CD4-positive, alpha-beta T cell treated with Interferon gamma for 1 hour (primary cell): ENCODE measurements at regions not wholly inside any gene's neighbourhood (a gene's known extent, or its start where the extent isn't known, plus 50 kb on each side); places are given as distances from the start of the nearest gene placed in this dataset.
"Not testable (repeated sequence)": the region's sequence is repeated elsewhere in the genome, so short reads cannot be mapped to it uniquely, and the experiment has no call there.

Experiments
- DNase-seq: peaks from one replicate; pipeline ENCODE4 v3.0.0-alpha.2; 2020

DNA sequence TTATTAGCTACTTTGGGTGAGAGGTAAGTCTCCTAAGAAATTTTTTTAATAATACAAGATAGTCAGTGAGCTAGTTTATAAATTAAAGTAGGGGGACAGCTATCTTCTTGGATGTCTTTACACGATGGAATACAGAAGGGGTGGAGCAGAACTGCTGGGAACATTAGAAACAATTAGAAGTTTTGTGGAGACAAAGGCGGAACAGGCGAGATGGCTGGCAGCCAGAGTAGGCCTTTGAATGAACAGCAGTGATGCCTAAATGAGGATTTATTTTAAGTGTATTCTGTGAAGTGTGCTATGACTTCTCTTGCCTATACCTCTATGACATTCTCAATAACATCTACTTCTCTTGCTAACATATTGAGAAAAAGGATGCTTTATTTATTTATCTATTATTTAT, 1345.3 kb upstream of the SEL1L start:
- no peak for DNase-seq

DNA sequence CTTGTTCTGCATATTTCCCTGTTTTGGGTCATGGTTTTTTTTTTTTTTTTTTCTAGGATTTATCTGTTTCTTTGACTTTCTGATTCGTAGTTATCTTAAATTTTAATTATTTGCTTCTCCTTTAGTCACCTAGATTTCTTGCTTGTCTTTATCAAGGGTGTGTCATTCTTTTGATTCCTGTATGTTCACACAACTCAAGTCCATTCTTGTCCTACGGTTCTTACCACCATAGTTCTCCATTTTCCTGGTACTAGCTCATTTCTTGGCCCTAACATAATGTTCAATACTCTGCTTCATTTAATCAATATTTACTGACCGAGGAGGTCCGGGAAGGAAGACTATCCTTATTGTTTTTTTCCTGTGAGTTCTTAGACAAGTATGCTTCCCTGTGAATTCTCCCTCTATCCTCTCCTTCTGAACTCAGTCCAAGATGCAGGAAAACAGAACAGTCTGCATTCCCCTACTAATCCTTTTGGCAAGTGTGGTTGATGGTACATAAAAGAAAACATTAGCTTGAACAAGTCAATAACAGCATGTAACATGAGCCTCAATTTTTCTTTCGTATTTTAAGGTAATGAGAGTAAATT, 1346.4 kb upstream of the SEL1L start:
- no peak for DNase-seq

DNA sequence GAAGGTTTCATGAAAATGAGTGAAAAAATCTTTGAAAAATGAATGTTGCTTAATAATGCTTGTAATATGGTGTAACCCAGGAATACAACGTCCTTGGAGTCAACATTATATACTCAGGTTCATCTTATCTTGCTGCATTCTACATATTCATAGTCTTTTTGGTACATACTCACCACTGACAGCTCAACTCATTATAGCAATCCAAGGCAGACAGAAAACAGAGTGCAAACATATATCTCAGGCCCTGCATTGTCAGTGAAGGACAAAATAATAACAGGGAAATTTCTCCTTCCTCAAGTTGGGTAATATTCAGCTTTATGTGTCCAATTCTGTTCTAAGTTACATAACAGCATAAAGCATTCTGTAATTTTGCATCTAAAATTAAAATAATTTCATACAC, 1353.0 kb upstream of the SEL1L start:
- no peak for DNase-seq

DNA sequence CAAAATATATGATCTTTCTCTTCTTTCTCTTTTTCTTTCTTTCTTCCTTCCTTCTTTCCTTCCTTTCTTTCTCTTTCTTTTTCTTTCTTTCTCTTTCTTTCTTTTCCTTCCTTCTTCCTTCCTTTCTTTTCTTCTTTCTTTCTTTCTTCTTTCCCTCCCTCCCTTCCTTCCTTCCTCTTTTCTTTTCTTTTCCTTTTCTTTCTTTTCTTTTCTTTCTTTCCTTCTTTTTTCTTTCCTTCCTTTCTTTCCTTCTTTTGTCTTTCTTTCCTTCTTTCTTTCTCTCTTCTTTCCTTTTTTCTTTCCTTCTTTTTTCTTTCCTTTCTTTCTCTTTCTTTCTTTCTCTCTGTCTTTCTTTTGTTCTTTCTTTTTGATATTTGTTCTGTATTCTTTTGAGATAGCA, 1356.0 kb upstream of the SEL1L start:
- DNase-seq = no peak

DNA sequence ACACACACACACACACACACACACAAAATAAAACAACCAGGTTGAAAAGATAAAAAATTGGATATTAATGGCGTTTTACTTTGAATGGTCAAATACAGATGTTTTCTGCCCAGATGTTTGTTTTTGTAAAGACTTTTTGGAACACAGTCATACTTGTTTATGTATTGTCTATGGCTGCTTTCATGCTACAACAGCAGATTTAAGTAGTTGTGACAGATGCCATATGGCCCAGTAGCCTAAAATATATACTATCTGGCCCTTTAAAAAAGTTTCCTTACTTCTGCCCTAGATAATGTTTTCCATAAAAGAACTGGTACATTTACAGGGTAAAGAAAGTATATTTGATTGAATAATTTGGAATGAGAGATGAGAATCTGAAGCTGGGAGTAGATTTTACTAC, 1362.8 kb upstream of the SEL1L start:
- DNase-seq = no peak

DNA sequence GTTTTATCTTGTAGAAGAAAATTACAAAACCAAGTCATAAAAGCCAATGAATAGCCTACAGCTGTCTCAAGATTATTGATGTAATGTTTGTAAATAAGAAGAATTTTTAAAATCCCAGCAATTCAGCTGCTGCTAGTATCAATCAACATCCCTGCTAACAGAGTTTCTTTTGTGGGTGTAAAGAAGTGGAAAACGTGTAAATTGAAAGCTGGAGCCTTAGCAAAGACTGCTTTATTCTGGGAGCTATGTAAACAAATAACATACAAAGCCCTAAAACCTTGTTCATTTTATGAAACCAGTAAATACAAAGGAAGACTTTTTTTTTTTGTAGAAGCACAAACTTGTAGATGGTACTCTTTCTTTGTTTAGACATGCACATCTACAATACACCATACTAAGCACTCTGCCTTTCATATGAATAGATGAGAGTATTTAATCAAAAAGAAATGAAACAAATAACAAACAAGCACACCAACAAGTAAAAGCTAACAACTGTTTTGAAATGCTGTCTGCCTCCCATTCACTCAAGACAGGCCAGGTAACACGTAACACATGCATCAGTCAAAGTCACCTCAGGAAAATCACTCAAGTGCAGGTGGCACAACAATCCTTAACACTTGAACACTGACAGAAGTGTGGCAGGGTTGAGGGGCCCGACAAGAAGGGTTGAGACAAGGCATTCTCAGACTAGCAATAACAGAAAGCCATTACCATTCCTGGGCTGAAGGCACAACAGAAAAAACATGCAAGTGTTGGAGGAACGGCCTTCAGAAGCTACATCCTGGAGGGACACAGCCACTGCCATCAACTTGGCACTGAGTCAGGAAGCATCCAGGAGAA, 1364.0 kb upstream of the SEL1L start:
- no peak for DNase-seq

DNA sequence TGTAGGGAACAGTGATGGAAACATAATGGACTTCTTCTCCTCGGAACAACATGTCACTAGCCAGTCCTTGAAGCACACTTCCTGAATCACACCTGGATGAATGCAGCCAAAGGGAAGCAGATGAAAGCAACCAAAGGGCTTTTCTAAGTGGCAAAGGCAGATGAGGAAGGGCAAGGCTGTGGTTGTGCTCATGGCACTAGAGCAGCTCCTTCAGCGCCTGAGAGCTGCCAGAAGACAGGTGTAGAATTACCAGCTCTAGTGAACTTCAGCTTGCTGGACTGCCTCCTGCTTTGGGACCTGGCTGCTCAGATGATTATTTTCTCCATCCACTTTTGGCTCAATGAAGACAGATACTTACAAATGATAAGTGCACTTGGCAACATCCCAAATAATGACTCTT, 1372.1 kb upstream of the SEL1L start:
- no peak for DNase-seq

DNA sequence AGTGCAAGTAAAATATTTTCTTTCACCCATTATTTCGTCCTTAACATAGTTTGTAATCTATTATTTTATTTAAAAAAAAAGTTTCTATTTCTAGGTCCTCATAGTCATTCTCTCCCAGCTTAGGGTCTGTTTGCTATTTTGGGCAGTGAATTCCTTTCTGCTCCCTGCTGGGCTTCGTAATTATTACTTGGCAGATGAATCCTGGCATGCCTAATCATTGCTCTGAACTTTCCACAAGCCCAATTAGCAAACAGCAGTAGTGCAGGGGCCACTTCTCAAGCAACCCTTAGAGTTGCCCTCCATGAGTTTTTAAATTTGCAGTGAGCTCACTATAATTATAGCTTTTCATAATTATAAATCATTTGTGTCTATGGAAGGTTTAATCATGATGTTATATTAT, 1378.3 kb upstream of the SEL1L start:
- DNase-seq = no peak

DNA sequence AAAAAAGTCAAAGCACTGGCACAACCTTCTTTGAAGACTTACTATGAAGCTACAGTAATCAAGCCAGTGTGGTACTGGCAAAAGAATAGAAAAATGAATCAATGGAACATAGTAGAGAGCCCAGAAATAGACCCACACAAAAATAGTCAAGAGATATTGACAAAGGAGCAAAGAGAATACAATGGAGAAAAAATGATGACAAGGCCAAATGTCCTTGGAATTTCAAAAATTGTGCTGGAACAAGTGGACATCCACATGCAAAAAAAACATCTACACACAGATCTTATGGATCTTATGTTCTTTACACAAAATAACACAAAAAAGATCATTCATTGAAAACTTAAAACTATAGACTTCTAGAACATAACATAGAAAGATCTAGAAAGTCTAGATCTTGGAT, 1379.7 kb upstream of the SEL1L start:
- DNase-seq = no peak

DNA sequence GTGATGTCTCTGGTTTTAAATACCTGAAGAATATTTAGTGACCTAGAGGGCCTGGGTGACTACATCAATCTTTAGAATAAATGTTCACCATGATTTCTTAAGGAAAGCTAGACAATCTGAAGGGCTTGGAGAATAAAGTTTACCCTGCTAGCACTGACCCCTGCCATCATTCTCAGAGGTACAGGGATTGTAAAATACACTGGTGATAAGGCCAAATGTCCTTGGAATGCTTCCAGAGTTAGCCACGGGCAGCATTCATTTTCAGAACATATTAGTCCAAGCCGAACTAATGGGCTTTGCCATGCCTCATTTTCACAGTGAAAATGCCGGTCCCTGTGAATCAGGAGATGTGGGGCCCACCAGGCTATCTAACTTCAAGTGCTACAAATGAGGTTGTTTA, 1381.7 kb upstream of the SEL1L start:
- DNase-seq = no peak

DNA sequence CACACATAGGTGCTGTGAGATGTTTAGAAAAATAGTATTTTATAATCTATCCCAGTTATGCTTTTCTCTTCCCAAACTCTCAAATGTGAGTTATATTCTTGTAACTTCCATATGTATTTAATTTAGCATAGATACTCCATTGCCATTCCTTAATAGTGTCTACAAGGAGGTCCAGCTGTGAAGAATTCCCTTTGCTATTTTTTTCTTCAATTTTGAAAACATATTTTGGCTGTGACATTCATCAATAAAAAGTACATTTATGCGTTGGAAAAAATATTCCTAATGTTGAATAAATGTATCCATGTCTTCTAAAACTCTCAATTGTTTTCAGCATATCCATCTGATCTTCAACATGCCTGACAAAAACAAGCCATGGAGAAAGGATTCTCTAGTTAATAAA, 1402.0 kb upstream of the SEL1L start:
- DNase-seq = no peak

DNA sequence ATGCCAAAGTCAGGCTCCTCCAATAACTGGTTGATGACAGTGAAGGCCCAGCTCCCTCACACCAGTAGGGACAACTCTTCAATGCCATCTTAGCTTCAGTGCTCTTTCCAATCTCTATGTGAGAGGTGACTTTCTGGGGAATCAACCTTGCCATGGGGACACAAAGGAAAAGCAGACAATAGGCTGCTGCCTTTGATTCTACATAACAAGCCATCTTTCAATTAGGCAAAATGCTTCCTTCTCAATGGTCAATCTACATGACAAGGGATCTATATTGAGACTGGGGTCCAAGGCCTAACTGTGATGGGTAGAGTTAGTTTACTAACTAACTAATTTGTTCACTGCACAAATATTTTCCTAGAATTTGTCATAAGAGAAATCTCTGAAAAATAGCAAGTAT, 1417.5 kb upstream of the SEL1L start:
- no peak for DNase-seq

DNA sequence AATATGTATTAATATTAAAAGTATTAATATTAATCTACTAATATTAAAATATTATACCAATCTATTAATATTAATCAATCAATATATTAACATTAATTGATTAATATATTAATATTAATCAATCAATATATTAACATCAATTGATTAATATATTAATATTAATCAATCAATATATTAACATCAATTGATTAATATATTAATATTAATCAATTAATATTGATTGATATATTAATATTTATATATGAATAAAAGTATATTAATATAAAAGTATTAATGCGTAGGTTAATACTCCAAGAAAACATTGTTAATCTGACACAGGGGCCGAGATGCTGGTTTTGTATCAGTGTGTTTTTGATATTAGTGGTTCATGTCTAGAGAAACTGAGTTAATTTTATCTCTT, 1430.1 kb upstream of the SEL1L start:
- DNase-seq = no peak

DNA sequence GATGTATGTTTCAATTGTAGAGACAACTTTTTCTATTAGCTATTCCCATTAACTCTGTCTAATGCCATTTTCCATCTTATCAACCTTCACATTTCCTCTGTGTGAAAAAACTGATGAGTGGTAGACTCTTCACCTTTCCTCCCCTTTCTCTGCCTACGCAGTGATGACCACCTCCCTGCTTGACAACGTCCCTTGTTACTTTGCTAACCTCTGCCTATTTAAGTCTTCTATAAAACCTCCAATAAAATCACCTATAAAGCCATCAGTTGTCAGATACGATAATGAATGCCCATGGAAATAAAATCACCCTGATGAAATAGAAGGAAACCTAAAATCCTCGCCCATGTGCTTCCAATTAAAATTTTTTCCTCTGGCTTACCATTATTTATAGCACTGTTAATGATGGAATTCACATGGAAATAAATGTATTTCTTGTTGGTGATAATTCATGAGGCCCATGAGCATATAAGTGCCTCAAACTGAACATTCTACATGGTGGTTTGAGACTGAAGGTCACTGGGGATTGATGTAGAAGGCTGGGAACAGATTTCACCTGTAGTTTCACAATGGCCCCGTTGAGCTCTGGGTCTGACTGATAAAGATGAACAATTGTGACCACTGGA, 1454.0 kb upstream of the SEL1L start:
- no peak for DNase-seq

DNA sequence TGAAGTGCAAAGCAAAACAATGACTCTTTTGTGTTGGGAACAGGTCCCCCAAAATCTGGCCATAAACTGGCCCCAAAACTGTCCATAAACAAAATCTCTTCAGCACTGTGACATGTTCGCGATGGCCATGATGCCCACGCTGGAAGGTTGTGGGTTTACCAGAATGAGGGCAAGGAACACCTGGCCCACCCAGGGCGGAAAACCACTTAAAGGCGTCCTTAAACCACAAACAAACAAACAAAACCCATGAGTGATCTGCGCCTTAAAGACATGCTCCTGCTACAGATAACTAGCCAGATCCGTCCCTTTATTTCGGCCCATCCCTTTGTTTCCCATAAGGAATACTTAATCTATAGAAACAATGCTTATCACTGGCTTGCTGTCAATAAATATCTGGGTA, 1460.9 kb upstream of the SEL1L start:
- not testable (repeated sequence) for DNase-seq

DNA sequence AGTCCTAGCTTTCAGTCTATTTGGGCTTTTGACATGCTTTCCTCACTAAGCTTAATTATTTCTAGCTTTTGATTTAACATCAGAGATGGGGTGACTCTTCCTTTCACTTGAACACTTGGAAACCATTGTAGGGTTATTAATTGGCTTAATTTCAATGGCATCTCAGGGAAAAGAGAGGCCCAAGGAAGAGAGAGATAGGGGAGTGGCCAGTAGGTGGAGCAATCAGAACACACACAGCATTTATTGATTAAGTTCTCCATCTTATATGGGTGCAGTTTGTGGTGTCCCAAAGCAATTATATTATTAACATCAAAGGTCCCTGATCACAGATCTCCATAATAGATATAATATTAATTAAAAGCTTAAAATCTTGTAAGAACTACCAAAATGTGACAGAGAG, 1466.1 kb upstream of the SEL1L start:
- DNase-seq = no peak

DNA sequence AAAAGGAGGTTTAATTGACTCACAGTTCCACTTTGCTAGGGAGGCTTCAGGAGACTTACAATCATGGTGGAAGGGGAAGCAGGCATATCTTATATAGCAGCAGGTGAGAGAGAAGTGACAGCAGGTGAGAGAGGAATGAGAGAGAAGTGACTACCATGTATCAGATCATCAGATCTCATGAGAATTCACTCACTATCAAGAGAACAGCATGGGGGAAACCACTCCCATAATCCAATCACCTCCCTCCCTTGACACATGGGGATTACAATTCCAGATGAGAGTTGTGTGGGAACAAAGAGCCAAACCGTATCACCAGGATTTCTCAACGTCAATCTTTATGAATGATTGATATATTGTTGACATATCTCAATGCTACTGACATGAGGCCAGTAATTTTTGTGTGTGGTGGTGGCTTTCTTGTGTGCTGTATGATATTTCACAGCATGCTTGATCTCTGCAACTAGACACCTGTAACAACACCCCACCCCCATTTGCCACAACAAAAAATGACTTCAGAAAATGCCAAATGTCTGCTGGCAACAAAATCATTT, 1470.9 kb upstream of the SEL1L start:
- DNase-seq = no peak

DNA sequence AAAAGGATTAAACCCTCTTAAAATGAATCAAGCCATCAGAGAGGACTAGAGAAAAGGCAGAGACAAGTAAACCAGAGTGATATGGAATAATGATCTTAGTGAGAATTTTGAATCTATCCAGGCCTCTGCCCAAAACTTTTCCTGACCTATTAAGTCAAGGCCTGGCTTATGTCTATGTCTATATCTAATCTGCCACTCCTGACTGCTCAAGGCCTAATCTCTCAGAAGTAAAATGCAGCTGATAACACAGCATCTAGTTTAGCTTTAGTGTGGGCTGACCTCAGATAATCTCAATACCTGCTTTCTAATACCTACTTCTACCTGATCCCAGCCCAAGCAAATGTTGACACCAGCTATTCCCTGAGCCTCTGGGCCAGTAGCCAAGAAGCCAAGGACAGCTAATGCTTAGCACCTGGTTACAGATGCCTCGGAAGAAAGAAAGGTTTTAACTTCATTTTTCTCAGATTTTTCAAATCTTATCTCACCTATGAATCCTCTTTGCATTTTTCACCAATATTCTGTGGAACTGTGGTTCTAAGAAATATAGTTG, 1472.5 kb upstream of the SEL1L start:
- DNase-seq = no peak

DNA sequence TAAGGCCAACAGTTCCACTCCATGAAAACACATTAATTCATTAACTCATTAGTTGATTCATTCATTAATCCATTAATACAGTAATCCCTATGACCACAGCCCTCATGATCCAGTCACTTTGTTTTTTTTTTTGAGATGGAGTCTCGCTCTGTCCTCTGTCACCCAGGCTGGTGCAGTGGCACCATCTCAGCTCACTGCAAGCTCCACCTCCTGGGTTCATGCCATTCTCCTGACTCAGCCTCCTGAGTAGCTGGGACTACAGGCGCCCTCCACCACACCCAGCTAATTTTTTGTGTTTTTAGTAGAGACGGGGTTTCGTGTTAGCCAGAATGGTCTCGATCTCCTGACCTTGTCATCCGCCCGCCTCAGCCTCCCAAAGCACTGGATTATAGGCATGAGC, 1473.4 kb upstream of the SEL1L start:
- DNase-seq = not testable (repeated sequence)

DNA sequence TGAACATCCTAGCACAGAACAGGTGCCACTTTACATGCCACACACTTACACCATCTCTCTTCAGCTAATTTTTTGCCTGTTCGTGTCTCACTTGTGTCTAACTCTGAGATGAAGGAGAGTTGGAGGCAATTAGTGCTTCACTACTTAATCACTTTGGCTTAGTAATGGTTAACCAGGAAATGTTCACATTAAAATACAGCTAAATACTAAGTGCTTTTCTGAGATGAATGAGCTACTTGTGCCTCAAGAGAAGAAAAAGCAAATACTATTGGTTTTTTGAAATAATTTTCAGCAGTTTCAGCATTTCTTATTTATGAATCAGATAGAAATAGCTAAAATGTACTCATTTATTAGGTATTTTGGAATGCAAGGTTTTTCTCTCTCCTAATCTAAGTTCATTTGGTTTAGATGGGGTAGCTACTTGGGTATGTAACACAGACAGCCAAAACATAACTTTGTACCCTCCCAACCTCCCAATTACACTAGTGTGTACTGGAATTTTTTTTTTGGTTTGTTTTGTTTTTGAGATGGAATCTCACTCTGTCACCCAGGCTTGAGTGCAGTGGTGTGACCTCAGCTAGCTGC, 1474.1 kb upstream of the SEL1L start:
- no peak for DNase-seq

DNA sequence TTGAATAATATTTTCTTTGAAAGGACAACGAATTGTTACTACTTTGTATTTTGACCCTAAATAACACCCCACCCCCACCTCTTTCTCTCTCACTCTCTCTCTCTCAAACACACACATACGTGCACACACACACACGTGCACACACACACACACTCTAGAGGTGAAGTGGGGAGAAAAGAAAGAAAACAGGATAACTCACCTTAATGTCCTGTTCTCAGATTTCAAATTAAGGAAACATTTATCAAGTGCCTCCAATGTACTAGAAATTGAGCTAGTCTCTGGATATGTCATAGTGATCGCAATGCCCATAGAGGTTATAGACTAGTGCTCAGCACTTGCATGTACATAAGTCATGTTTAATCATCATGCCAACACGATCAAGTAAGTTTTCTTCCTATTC, 1483.6 kb upstream of the SEL1L start:
- DNase-seq = no peak

DNA sequence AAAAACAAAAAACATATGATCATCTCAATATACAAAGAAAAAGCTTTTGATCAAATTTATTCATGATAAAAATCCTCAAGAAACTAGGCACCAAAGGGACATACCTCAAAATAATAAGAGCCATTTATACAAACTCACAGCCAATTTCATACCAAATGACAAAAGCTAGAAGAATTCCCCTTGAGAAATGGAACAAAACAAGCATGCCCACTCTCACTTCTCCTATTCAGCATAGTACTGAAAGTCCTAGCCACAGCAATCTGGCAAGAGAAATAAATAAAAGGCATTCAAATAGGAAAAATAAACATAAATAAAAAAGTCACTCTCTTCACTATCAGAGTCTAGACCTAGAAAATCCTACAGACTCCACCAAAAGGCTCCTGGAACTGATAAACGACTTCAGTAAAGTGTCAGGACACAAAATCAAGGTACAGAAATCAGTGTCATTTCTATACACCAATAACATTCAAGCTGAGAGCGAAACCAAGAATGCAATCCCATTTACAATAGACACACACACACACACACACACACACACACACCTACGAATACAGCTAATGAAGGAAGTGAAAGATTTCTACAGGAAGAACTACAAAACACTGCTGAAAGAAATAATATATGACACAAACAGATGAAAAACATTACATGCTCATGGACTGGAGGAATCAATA, 1486.2 kb upstream of the SEL1L start:
- DNase-seq = no peak

DNA sequence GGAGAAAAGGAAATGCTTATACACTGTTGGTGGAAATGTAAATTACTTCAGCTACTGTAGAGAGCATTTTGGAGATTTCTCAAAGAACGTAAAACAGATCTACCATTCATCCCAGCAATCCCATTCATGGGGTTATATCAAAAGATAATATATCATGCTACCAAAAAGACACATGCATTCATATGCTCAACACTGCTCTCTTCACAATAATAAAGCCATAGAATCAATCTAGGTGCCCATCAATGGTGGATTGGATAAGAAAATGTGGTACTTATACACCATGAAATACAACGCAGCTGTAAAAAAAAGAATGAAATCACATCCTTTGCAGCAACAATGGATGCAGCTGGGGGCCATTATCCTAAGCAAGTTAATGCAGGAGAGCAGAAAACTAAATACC, 1487.7 kb upstream of the SEL1L start:
- no peak for DNase-seq
